Mesendoderm (in vitro differentiated cells): ENCODE measurements at regions not wholly inside any gene's neighbourhood (a gene's known extent, or its start where the extent isn't known, plus 50 kb on each side); places are given as distances from the start of the nearest gene placed in this dataset.

ENCODE experiments used
- DNase-seq: peaks from one replicate; pipeline ENCODE4 v3.0.0; 2013
- H2AK5ac ChIP-seq: 2 replicates; pipeline ENCODE4 v1.6.1; 2013; ENCODE audit warnings: low read length, inconsistent platforms
- H2BK120ac ChIP-seq: 2 replicates; pipeline ENCODE4 v1.6.1; 2013; ENCODE audit warnings: low read depth, mild to moderate bottlenecking, low read length, moderate library complexity, mixed read lengths
- H2BK15ac ChIP-seq: replicated peaks from 2 replicates; pipeline ENCODE4 v1.6.1; 2013; ENCODE audit warnings: low read depth, mild to moderate bottlenecking, moderate library complexity
- H2BK5ac ChIP-seq: 2 replicates; pipeline ENCODE4 v1.6.1; 2013; ENCODE audit warnings: low read length, inconsistent platforms
- H3K18ac ChIP-seq: 2 replicates; pipeline ENCODE4 v1.6.1; 2013; ENCODE audit warnings: mild to moderate bottlenecking, low read length, mixed read lengths
- H3K23ac ChIP-seq: one replicate; pipeline ENCODE4 v1.6.1; 2013; ENCODE audit warnings: low read length
- H3K27ac ChIP-seq: 2 replicates; pipeline ENCODE4 v1.5.1; 2013; ENCODE audit warnings: low read depth, mild to moderate bottlenecking, inconsistent platforms, low read length, moderate library complexity
- H3K27me3 ChIP-seq: 2 replicates; pipeline ENCODE4 v1.6.1; 2013; ENCODE audit warnings: low read length, control low read depth, mild to moderate bottlenecking, inconsistent platforms; ENCODE audit not compliant: insufficient read depth, poor library complexity
- H3K36me3 ChIP-seq: 2 replicates; pipeline ENCODE4 v1.6.1; 2013; ENCODE audit warnings: low read length, inconsistent platforms; ENCODE audit not compliant: control insufficient read depth, insufficient read depth
- H3K4ac ChIP-seq: one replicate; pipeline ENCODE4 v1.6.1; 2013; ENCODE audit warnings: low read depth, mild to moderate bottlenecking, low read length, moderate library complexity
- H3K4me1 ChIP-seq: 2 replicates; pipeline ENCODE4 v1.6.1; 2013; ENCODE audit warnings: low read depth, low read length, inconsistent platforms; ENCODE audit not compliant: control insufficient read depth
- H3K4me2 ChIP-seq: 2 replicates; pipeline ENCODE4 v1.6.1; 2013; ENCODE audit warnings: low read length
- H3K4me3 ChIP-seq: 2 replicates; pipeline ENCODE4 v1.5.1; 2013; ENCODE audit warnings: mild to moderate bottlenecking, low read length
- H3K56ac ChIP-seq: one replicate; pipeline ENCODE4 v1.6.1; 2013; ENCODE audit warnings: low read length
- H3K79me1 ChIP-seq: 2 replicates; pipeline ENCODE4 v1.6.1; 2013; ENCODE audit warnings: low read length, inconsistent platforms
- H3K79me2 ChIP-seq: 2 replicates; pipeline ENCODE4 v1.6.1; 2013; ENCODE audit warnings: mild to moderate bottlenecking, low read length; ENCODE audit not compliant: control insufficient read depth, insufficient read depth
- H3K9ac ChIP-seq: 2 replicates; pipeline ENCODE4 v1.6.1; 2013; ENCODE audit warnings: low read length, inconsistent platforms
- H4K5ac ChIP-seq: one replicate; pipeline ENCODE4 v1.6.1; 2013; ENCODE audit warnings: low read length
- H4K8ac ChIP-seq: one replicate; pipeline ENCODE4 v1.6.1; 2013; ENCODE audit warnings: low read depth, mild to moderate bottlenecking, control low read depth, low read length, moderate library complexity
- WGBS: extraction: QIAGEN DNeasy Blood & Tissue Kit; methylation state at CpG from one replicate; pipeline ENCODE4 v1.1.7; 2013; ENCODE audit warnings: low lambda C conversion rate, missing lambda C conversion rate; ENCODE audit not compliant: insufficient coverage; ENCODE audit errors: extremely low coverage; 5-methylcytosine and 5-hydroxymethylcytosine counted together

DNA sequence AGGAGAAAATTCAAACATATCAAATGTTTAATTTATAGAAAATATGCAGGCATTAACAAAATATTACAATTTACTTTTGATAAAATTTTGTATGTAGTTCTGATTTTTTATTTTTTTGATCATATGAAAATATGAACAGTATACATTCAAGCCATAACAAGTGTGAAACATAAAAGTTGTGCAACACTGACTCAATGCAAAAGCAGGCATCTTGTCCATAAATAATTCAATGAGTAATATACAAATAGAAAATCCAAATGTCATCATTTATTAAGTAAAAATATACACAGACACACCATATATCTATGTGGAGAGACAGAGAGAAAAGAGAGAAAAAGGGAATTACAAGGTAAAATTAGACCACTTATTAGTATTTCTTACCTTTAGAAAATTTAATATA lies 1183.9 kb downstream of the SLITRK1 start:
- H3K4me1 ChIP-seq, result no peaks in the 10 kb centered on the region

DNA sequence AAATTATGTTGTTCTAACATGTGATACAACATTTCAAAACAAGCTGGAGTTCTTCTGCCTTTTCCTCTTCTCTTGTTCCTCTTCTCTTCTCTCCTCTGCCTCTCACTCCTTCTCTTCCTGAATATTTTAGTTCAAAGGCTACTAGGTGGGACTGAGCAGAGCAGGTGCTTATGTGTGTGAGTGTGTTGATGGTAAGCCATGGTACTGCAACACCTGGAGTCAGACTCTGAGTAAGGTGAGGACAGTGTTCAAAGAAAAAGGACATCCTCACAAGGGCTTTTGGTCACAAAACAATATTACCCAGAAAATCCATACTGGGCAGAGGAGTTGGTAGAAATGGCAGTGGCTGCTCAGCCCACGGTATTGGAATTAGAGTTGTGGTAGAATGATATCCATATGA lies 1188.7 kb downstream of the SLITRK1 start:
- no peaks in the 10 kb centered on the region for H3K79me2 ChIP-seq
- H3K4me1 ChIP-seq, result no peaks in the 10 kb centered on the region
- H3K27me3 ChIP-seq, result no peaks in the 10 kb centered on the region
- H3K27ac ChIP-seq, result no peak overlapping the region
- no peak overlapping the region for H3K9ac ChIP-seq
- no peak overlapping the region for H2BK15ac ChIP-seq
- no peak overlapping the region for H4K8ac ChIP-seq
- no peak overlapping the region for H3K4ac ChIP-seq
- no peak overlapping the region for H2AK5ac ChIP-seq
- H2BK120ac ChIP-seq, result no peak overlapping the region
- no peak overlapping the region for H3K4me3 ChIP-seq
- no peak overlapping the region for H3K23ac ChIP-seq
- H4K5ac ChIP-seq, result no peak overlapping the region
- no CpG with 5 or more reads among the region's 1 CpG for WGBS
- H2BK5ac ChIP-seq, result no peak overlapping the region
- no peak overlapping the region for H3K56ac ChIP-seq
- no peaks in the 10 kb centered on the region for H3K79me1 ChIP-seq
- no peak overlapping the region for H3K4me2 ChIP-seq
- DNase-seq, result no peak
- no peak overlapping the region for H3K18ac ChIP-seq
- no peaks in the 10 kb centered on the region for H3K36me3 ChIP-seq

More for the DNA sequence above, 1183.9 kb downstream of the SLITRK1 start:
- Histone ChIP-seq H2BK15ac (no peak overlapping the region), H3K79me1 (no peaks in the 10 kb centered on the region), H2AK5ac (no peak overlapping the region), H2BK5ac (no peak overlapping the region), H2BK120ac (no peak overlapping the region), H3K23ac (no peak overlapping the region), H4K8ac (no peak overlapping the region), H3K18ac (no peak overlapping the region), H4K5ac (no peak overlapping the region), H3K4ac (no peak overlapping the region), H3K36me3 (no peaks in the 10 kb centered on the region), H3K4me3 (no peak overlapping the region), H3K27me3 (no peaks in the 10 kb centered on the region), H3K9ac (no peak overlapping the region), H3K4me2 (no peak overlapping the region), H3K79me2 (no peaks in the 10 kb centered on the region), H3K27ac (no peak overlapping the region), H3K56ac (no peak overlapping the region)
- no peak for DNase-seq

- Histone ChIP-seq H3K4me3 (no peak overlapping the region), H3K18ac (no peak overlapping the region), H3K23ac (no peak overlapping the region), H3K4me2 (no peak overlapping the region), H2BK5ac (no peak overlapping the region), H3K27me3 (no peaks in the 10 kb centered on the region), H3K9ac (no peak overlapping the region), H4K5ac (no peak overlapping the region), H3K4ac (no peak overlapping the region), H3K79me1 (no peaks in the 10 kb centered on the region), H2BK120ac (no peak overlapping the region), H3K4me1 (no peaks in the 10 kb centered on the region), H2AK5ac (no peak overlapping the region), H2BK15ac (no peak overlapping the region), H3K36me3 (no peaks in the 10 kb centered on the region), H3K56ac (no peak overlapping the region), H3K79me2 (no peaks in the 10 kb centered on the region), H3K27ac (no peak overlapping the region), H4K8ac (no peak overlapping the region)
- WGBS, result 100% methylated on average over 1 of the region's 2 CpGs
- no peak for DNase-seq
Observed at GRCh38 chr13:82688400-82688994, 1193.8 kb downstream of the SLITRK1 start.

DNA sequence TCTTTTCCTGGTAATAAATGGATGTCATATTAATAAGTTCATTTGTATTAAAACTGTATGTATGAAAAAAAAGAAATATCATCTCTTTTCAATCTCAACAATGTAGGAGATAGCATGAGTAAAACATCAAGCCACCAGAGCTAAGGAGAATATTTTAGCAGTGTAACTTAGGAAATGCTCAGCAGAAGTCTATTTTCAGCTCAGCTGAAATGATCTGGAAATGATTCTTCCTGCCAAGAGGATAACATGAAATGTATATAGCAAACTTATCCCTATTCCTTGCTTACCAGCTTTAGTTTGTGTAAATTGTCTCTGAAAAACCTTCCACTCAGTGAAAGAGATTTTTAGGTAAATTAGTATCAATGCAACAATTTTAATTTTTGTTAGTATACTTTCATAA lies 1194.4 kb downstream of the SLITRK1 start:
- H3K4me3 ChIP-seq, result no peak overlapping the region
- H3K9ac ChIP-seq, result no peak overlapping the region
- no peaks in the 10 kb centered on the region for H3K79me1 ChIP-seq
- H2BK5ac ChIP-seq, result no peak overlapping the region
- H3K27me3 ChIP-seq, result no peaks in the 10 kb centered on the region
- no peak overlapping the region for H4K5ac ChIP-seq
- H3K27ac ChIP-seq, result no peak overlapping the region
- H3K4ac ChIP-seq, result no peak overlapping the region
- H3K56ac ChIP-seq, result no peak overlapping the region
- no peak overlapping the region for H2AK5ac ChIP-seq
- H3K79me2 ChIP-seq, result no peaks in the 10 kb centered on the region
- H3K18ac ChIP-seq, result no peak overlapping the region
- H4K8ac ChIP-seq, result no peak overlapping the region
- no peak for DNase-seq
- no peak overlapping the region for H2BK15ac ChIP-seq
- H3K4me2 ChIP-seq, result no peak overlapping the region
- H3K4me1 ChIP-seq, result no peaks in the 10 kb centered on the region
- no peak overlapping the region for H3K23ac ChIP-seq
- no peaks in the 10 kb centered on the region for H3K36me3 ChIP-seq
- H2BK120ac ChIP-seq, result no peak overlapping the region

DNA sequence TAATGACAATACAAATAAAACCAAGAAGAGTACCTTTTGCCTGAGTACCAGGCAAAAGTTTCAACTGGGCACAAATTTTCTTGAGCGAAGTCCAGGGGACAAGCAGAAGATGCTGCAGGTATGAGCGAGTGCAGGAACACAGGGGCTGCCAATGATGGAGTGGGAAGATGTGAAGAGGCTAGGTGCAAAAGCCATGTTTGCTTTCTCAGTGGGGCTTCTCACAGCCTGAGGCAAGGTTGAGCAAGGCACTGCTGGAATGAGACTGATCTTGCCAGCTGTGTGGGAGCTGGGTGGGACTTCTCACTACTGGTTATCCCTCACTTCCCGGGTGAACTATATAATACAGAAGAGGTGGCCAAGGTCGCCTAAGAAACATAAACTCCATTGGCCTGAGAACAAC lies 1200.7 kb downstream of the SLITRK1 start:
- H4K8ac ChIP-seq, result no peak overlapping the region
- DNase-seq, result peak; percentile 85
- no peaks in the 10 kb centered on the region for H3K27me3 ChIP-seq
- no peak overlapping the region for H2AK5ac ChIP-seq
- H3K79me2 ChIP-seq, result no peaks in the 10 kb centered on the region
- no peak overlapping the region for H2BK120ac ChIP-seq
- H2BK15ac ChIP-seq, result peak overlapping the region; percentile 59
- H3K4me2 ChIP-seq, result no peak overlapping the region
- WGBS, result no CpG with 5 or more reads among the region's 4 CpGs
- no peak overlapping the region for H3K4ac ChIP-seq
- no peak overlapping the region for H3K56ac ChIP-seq
- H3K23ac ChIP-seq, result no peak overlapping the region
- H3K9ac ChIP-seq, result no peak overlapping the region
- peak overlapping the region; percentile 56 for H3K27ac ChIP-seq
- no peaks in the 10 kb centered on the region for H3K36me3 ChIP-seq
- H3K4me1 ChIP-seq, result peaks cover 2% of the 10 kb centered on the region
- no peak overlapping the region for H4K5ac ChIP-seq
- H2BK5ac ChIP-seq, result no peak overlapping the region
- H3K79me1 ChIP-seq, result no peaks in the 10 kb centered on the region
- no peak overlapping the region for H3K18ac ChIP-seq
- no peak overlapping the region for H3K4me3 ChIP-seq

GRCh38 chr13:82678052-82678451 lies 1204.2 kb downstream of the SLITRK1 start:
- WGBS, result no CpG with 5 or more reads among the region's 3 CpGs
- H3K36me3 ChIP-seq, result no peaks in the 10 kb centered on the region
- no peak overlapping the region for H3K4ac ChIP-seq
- H2BK5ac ChIP-seq, result no peak overlapping the region
- H2BK120ac ChIP-seq, result no peak overlapping the region
- H3K4me3 ChIP-seq, result no peak overlapping the region
- no peaks in the 10 kb centered on the region for H3K27me3 ChIP-seq
- DNase-seq, result no peak
- no peaks in the 10 kb centered on the region for H3K79me2 ChIP-seq
- no peak overlapping the region for H3K23ac ChIP-seq
- H3K9ac ChIP-seq, result no peak overlapping the region
- H3K79me1 ChIP-seq, result no peaks in the 10 kb centered on the region
- H3K4me2 ChIP-seq, result no peak overlapping the region
- no peak overlapping the region for H4K5ac ChIP-seq
- H3K18ac ChIP-seq, result no peak overlapping the region
- H3K27ac ChIP-seq, result no peak overlapping the region
- H3K4me1 ChIP-seq, result peaks cover 2% of the 10 kb centered on the region
- no peak overlapping the region for H4K8ac ChIP-seq
- H2AK5ac ChIP-seq, result no peak overlapping the region
- H3K56ac ChIP-seq, result no peak overlapping the region
- no peak overlapping the region for H2BK15ac ChIP-seq
